DND-41 (cell line): ENCODE measurements at regions not wholly inside any gene's neighbourhood (a gene's known extent, or its start where the extent isn't known, plus 50 kb on each side); places are given as distances from the start of the nearest gene placed in this dataset.

Source experiments
- ATAC-seq: fragments of 200-7000 bp; cut with Tn5 transposase; 3 replicates; pipeline ENCODE4 v1.9.1; 2021; ENCODE audit warnings: low read depth; ENCODE audit not compliant: insufficient read depth
- DNase-seq: peaks from one replicate; pipeline ENCODE4 v3.0.0-alpha.2; 2020
- H2AFZ ChIP-seq: 2 replicates; pipeline ENCODE4 v1.6.0; 2012; ENCODE audit warnings: low read depth, low read length
- H3K27ac ChIP-seq: 2 replicates; pipeline ENCODE4 v1.5.1; 2012; ENCODE audit warnings: low read length, inconsistent platforms
- H3K27me3 ChIP-seq: fragments of 200-600 bp; sonication (generic); 2 replicates; pipeline ENCODE4 v1.6.0; 2012; ENCODE audit warnings: low read length, mild to moderate bottlenecking, inconsistent platforms; ENCODE audit not compliant: insufficient read depth, poor library complexity
- H3K36me3 ChIP-seq: 2 replicates; pipeline ENCODE4 v1.5.1; 2012; ENCODE audit warnings: low read length, inconsistent platforms; ENCODE audit not compliant: insufficient read depth
- H3K4me1 ChIP-seq: 2 replicates; pipeline ENCODE4 v1.5.1; 2012; ENCODE audit warnings: mild to moderate bottlenecking, low read length; ENCODE audit not compliant: insufficient read depth
- H3K4me2 ChIP-seq: 2 replicates; pipeline ENCODE4 v1.6.0; 2012; ENCODE audit warnings: mild to moderate bottlenecking, moderate library complexity, low read length, inconsistent platforms; ENCODE audit not compliant: insufficient read depth
- H3K4me3 ChIP-seq, 2 experiments: fragments of 200-600 bp in 1 of 2; shearing (Covaris generic) in 1 of 2; 2 replicates each; pipeline ENCODE4 v1.5.1; 2012 to 2016; ENCODE audit warnings: inconsistent platforms in 2 of 2, low read length in 2 of 2, mild to moderate bottlenecking in 2 of 2, low read depth in 1 of 2, moderate library complexity in 1 of 2
- H3K79me2 ChIP-seq: 2 replicates; pipeline ENCODE4 v1.6.0; 2012; ENCODE audit warnings: low read length, inconsistent platforms; ENCODE audit not compliant: insufficient read depth
- H3K9ac ChIP-seq: 2 replicates; pipeline ENCODE4 v1.6.0; 2012; ENCODE audit warnings: low read depth, mild to moderate bottlenecking, inconsistent platforms, low read length, moderate library complexity
- H3K9me3 ChIP-seq: 2 replicates; pipeline ENCODE4 v1.5.1; 2012; ENCODE audit warnings: low read length, moderate library complexity, mild to moderate bottlenecking, inconsistent platforms; ENCODE audit not compliant: insufficient read depth, severe bottlenecking
- H4K20me1 ChIP-seq: 2 replicates; pipeline ENCODE4 v1.6.0; 2012; ENCODE audit warnings: low read length; ENCODE audit not compliant: insufficient read depth
- EZH2 ChIP-seq: IDR thresholded peaks from 3 replicates; pipeline ENCODE4 v1.6.1; 2012; ENCODE audit warnings: borderline replicate concordance, low read depth, mild to moderate bottlenecking, moderate library complexity, low read length, inconsistent platforms; ENCODE audit not compliant: severe bottlenecking
- TF ChIP-seq, protein P1 (sequence below): IDR thresholded peaks from 2 replicates; pipeline ENCODE4 v1.5.1; 2012; ENCODE audit warnings: borderline replicate concordance, low read length, moderate library complexity, mild to moderate bottlenecking; ENCODE audit not compliant: poor library complexity, severe bottlenecking; ENCODE audit errors: extremely low read depth

GRCh38 chr3:180854887-180855286 lies 57.6 kb upstream of the FXR1 start:
- TF ChIP-seq, protein P1, sequence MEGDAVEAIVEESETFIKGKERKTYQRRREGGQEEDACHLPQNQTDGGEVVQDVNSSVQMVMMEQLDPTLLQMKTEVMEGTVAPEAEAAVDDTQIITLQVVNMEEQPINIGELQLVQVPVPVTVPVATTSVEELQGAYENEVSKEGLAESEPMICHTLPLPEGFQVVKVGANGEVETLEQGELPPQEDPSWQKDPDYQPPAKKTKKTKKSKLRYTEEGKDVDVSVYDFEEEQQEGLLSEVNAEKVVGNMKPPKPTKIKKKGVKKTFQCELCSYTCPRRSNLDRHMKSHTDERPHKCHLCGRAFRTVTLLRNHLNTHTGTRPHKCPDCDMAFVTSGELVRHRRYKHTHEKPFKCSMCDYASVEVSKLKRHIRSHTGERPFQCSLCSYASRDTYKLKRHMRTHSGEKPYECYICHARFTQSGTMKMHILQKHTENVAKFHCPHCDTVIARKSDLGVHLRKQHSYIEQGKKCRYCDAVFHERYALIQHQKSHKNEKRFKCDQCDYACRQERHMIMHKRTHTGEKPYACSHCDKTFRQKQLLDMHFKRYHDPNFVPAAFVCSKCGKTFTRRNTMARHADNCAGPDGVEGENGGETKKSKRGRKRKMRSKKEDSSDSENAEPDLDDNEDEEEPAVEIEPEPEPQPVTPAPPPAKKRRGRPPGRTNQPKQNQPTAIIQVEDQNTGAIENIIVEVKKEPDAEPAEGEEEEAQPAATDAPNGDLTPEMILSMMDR, result no peak
- TF ChIP-seq EZH2, result no peak
- no peak overlapping the region for H2AFZ ChIP-seq
- H3K9ac ChIP-seq, result no peak overlapping the region
- ATAC-seq, result no peak
- H3K4me3 ChIP-seq, result no peak overlapping the region
- H3K79me2 ChIP-seq, result no peaks in the 10 kb centered on the region
- H3K4me2 ChIP-seq, result no peak overlapping the region
- H4K20me1 ChIP-seq, result no peaks in the 10 kb centered on the region
- H3K27ac ChIP-seq, result no peak overlapping the region
- no peak for DNase-seq
- H3K9me3 ChIP-seq, result no peaks in the 10 kb centered on the region
- no peaks in the 10 kb centered on the region for H3K27me3 ChIP-seq
- no peaks in the 10 kb centered on the region for H3K36me3 ChIP-seq
- no peaks in the 10 kb centered on the region for H3K4me1 ChIP-seq

DNA sequence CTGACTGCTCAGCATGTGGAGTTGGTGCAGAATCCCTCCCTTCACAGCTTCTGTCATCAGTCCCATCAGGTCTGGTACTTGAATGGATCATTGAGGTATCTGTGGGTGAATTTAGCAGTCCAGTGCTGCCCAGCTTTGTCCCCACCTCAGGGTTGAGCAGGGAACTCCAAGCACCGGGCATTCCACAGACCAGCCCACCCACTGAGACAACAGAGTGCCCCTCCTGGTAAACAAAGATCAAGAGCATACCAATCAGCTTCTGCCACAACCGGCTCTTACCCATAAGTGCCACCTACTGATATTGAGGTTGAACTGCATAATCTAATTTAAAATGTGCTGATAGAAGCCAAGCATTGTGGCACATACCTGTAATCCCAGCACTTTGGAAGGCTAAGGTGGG lies 57.1 kb upstream of the FXR1 start:
- DNase-seq (no peak), ATAC-seq (peak; percentile 67; the same call in 2 of the 3 replicates)
- no peak for TF ChIP-seq EZH2
- TF ChIP-seq, protein P1, result peak; percentile 56
- Histone ChIP-seq H3K4me2 (no peak overlapping the region), H3K79me2 (no peaks in the 10 kb centered on the region), H2AFZ (no peak overlapping the region), H3K9me3 (no peaks in the 10 kb centered on the region), H3K4me1 (no peaks in the 10 kb centered on the region), H3K9ac (no peak overlapping the region), H4K20me1 (no peaks in the 10 kb centered on the region), H3K27me3 (no peaks in the 10 kb centered on the region), H3K4me3 (no peak overlapping the region), H3K27ac (no peak overlapping the region), H3K36me3 (no peaks in the 10 kb centered on the region)

- TF ChIP-seq, protein P1, result no peak
- no peak for TF ChIP-seq EZH2
- H3K79me2 ChIP-seq, result no peaks in the 10 kb centered on the region
- H2AFZ ChIP-seq, result no peak overlapping the region
- H3K9ac ChIP-seq, result no peak overlapping the region
- no peak overlapping the region for H3K4me2 ChIP-seq
- DNase-seq (no peak), ATAC-seq (no peak)
- H4K20me1 ChIP-seq, result no peaks in the 10 kb centered on the region
- H3K27me3 ChIP-seq, result no peaks in the 10 kb centered on the region
- H3K27ac ChIP-seq, result no peak overlapping the region
- no peaks in the 10 kb centered on the region for H3K4me1 ChIP-seq
- H3K9me3 ChIP-seq, result no peaks in the 10 kb centered on the region
- no peaks in the 10 kb centered on the region for H3K36me3 ChIP-seq
- no peak overlapping the region for H3K4me3 ChIP-seq
These were observed 56.5 kb upstream of the FXR1 start for GRCh38 chr3:180855956-180856355.

DNA sequence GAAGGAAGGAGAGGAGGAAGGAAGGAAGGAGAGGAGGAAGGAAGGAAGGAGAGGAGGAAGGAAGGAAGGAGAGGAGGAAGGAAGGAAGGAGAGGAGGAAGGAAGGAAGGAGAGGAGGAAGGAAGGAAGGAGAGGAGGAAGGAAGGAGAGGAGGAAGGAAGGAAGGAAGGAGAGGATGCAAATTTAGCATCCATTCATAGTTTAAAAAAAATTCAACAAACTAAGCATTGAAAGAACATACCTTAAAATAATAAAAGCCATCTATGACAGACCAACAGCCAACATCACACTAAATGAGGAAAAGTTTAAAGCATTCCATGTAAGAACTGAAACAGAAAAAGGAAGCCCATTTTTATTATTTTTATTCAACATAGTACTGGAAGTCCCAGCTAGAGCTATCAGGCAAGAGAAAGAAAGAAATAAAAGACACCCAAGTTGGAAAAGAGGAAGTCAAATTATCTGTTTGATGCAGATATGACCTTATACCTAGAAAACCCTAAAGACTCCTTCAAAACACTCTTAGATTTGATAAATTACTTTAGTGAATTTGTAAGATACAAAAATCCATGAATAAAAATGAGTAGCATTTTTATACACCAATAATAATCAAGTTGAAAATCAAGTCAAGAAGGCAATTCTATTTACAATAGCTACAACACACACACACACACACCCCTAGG lies 52.2 kb upstream of the FXR1 start:
- Histone ChIP-seq H3K36me3 (no peaks in the 10 kb centered on the region), H2AFZ (no peak overlapping the region), H3K27me3 (peaks cover 3% of the 10 kb centered on the region), H3K27ac (no peak overlapping the region), H3K9ac (no peak overlapping the region), H3K4me3 (no peak overlapping the region), H3K4me1 (no peaks in the 10 kb centered on the region), H3K79me2 (no peaks in the 10 kb centered on the region), H4K20me1 (no peaks in the 10 kb centered on the region), H3K9me3 (no peaks in the 10 kb centered on the region), H3K4me2 (no peak overlapping the region)
- ATAC-seq (no peak), DNase-seq (no peak)
- TF ChIP-seq EZH2, result no peak
- TF ChIP-seq, protein P1, result no peak
